ENCODE measurements at regions not wholly inside any gene's neighbourhood (a gene's known extent, or its start where the extent isn't known, plus 50 kb on each side); places are given as distances from the start of the nearest gene placed in this dataset.
"Not testable (repeated sequence)": the region's sequence is repeated elsewhere in the genome, so short reads cannot be mapped to it uniquely, and the experiment has no call there.

DNA sequence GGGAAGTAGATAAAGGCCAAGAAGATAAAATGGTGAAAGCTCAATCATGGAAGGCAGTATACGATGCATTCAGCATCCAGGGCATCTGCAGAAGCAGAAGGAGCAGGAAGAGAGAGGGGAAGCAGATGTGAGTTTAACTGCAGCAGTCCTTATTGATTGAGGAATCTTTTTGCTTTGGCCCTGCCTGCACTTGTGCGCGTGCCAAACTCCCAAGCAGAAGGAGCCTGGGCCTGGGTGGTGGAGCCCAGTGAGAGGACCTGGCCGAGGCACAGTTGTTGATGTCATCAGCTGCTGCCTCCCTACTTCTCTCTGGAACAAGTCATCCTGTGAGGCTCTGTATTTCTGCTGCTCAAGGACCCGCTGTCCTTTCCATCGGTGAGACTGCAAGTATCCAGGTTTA lies 65.5 kb upstream of the ROPN1 start:
- in situ Hi-C loops (cut with HindIII; ENCODE audit: low sequenced_read_pairs) = no loop called here

DNA sequence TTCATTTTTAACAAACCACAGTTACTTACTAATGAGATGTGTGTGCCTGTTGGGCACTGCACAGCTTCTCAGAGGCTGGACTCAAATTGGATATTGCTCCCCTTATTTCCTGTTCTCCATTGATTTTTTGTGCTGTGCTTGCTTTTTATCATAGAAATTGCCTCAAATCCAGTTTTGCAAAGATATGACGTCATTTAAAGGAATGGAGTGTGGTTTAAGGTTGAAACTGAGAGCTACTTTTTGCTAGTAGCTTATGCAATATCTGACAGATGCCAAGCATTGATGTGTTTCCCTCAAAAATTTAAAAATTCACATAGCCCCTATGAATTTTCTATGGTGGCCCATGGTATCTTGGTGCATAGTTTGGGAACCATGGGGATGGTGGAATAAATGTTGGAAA lies 67.7 kb upstream of the ROPN1 start:
- TF ChIP-seq, protein P1, sequence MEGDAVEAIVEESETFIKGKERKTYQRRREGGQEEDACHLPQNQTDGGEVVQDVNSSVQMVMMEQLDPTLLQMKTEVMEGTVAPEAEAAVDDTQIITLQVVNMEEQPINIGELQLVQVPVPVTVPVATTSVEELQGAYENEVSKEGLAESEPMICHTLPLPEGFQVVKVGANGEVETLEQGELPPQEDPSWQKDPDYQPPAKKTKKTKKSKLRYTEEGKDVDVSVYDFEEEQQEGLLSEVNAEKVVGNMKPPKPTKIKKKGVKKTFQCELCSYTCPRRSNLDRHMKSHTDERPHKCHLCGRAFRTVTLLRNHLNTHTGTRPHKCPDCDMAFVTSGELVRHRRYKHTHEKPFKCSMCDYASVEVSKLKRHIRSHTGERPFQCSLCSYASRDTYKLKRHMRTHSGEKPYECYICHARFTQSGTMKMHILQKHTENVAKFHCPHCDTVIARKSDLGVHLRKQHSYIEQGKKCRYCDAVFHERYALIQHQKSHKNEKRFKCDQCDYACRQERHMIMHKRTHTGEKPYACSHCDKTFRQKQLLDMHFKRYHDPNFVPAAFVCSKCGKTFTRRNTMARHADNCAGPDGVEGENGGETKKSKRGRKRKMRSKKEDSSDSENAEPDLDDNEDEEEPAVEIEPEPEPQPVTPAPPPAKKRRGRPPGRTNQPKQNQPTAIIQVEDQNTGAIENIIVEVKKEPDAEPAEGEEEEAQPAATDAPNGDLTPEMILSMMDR (IDR thresholded peaks at IDR 0.05; ENCODE audit: low read depth, low read length, missing control alignments) = no peak
- in situ Hi-C loops (cut with HindIII; ENCODE audit: low sequenced_read_pairs) = no loop called here
- peak; percentile 22 for DNase-seq (ENCODE audit: low read depth)
- no peak overlapping the region for H3K4me3 ChIP-seq (ENCODE audit: low read depth, low read length)

More for the DNA sequence above, 65.5 kb upstream of the ROPN1 start:
- no peak for DNase-seq (ENCODE audit: low read depth)
- TF ChIP-seq, protein P1 (IDR thresholded peaks at IDR 0.05; ENCODE audit: low read depth, low read length, missing control alignments) = no peak
- H3K4me3 ChIP-seq (ENCODE audit: low read depth, low read length) = no peak overlapping the region

DNA sequence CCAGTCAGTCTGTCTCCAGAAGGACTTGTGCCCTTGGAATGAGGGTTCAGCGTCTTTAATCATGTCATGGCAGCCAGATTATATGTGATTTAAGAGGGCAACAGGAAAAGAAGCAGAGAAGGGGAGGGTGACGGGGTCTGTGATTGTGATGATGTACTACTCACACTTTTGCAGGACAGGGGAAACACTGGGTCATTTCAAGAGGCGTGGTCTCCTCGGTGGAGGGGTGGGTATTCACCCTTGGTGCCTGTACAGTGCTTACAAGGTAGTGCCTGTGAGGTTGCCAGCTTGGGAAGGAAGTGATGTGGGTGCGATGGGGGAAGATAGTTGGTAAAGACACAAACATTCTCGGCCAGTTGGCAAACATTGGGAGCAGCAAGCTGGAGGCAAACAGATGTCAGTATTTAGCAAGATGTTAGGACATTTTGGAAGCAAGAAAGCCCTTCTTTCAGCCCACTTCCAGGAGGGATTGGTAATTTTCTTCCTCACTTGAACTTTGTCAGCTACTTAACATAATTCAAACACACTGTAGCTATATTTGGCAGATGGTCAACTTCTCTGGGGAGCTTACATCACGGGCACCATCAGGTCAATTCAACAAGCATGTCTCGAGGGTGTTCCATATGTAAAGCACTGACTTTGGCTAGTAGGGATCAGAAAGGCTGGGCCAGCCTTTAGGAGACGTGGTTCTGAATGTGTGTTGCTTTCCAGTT lies 71.4 kb upstream of the ROPN1 start:
- TF ChIP-seq, protein P1 (IDR thresholded peaks at IDR 0.05; ENCODE audit: low read depth, low read length, missing control alignments) = no peak
- peak; percentile 54 for DNase-seq (ENCODE audit: low read depth)
- in situ Hi-C loops (cut with HindIII; ENCODE audit: low sequenced_read_pairs) = no loop called here
- no peak overlapping the region for H3K4me3 ChIP-seq (ENCODE audit: low read depth, low read length)

GRCh38 chr3:124064050-124064449 lies 72.1 kb upstream of the ROPN1 start:
- no peak for DNase-seq (ENCODE audit: low read depth)
- no peak overlapping the region for H3K4me3 ChIP-seq (ENCODE audit: low read depth, low read length)
- in situ Hi-C loops (cut with HindIII; ENCODE audit: low sequenced_read_pairs) = no loop called here
- TF ChIP-seq, protein P1 (IDR thresholded peaks at IDR 0.05; ENCODE audit: low read depth, low read length, missing control alignments) = no peak

DNA sequence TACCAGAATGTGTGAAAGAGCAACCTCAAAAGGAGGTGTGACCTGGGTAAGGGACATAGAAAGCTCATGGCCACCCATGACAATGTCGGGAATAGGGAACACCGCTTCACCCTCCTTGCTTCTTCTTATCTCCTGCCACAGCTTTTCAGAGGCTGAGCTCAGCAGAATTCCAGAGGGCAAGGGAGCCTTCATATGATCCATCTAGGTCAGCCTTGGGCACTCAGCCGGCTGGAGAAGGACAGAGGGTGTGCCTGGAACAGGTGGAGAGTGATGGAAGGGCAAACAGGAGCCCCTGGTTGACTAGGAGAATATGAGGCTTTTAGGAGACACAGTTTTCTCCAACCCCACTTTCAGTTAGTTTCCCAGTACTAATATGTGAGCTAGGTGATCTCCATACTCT lies 74.6 kb upstream of the ROPN1 start:
- H3K4me3 ChIP-seq (ENCODE audit: low read depth, low read length); in situ Hi-C loops (cut with HindIII; ENCODE audit: low sequenced_read_pairs); DNase-seq (ENCODE audit: low read depth): not testable (repeated sequence)

DNA sequence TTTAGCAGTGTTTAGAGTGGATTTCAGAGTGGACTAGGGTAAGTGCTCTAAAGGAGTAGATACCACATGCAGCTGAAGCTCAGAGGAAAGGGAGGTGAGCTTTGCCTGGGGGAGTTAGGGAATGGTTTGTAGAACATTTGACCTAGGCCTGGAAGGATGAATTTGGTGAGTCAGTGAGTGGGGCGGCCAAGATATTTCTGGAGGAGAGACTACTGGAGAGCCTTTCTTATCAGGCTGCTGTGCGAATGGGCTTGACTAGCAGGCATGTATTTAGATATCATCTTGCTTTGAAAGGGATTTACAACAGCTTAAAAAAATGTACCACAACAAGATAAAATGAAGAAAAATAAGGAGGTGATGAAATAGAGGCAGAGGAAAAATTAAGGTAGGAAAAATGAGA lies 77.8 kb upstream of the ROPN1 start:
- in situ Hi-C loops (cut with HindIII; ENCODE audit: low sequenced_read_pairs); H3K4me3 ChIP-seq (ENCODE audit: low read depth, low read length); DNase-seq (ENCODE audit: low read depth): not testable (repeated sequence)

- H3K4me3 ChIP-seq (ENCODE audit: low read depth, low read length) = not testable (repeated sequence)
- in situ Hi-C loops (cut with HindIII; ENCODE audit: low sequenced_read_pairs) = loop anchor here (5.0 kb wide), 1 partner anchor 33 kb away; no protein-coding TSS in a partner anchor
Measured at GRCh38 chr3:124075090-124075489, 83.2 kb upstream of the ROPN1 start.

DNA sequence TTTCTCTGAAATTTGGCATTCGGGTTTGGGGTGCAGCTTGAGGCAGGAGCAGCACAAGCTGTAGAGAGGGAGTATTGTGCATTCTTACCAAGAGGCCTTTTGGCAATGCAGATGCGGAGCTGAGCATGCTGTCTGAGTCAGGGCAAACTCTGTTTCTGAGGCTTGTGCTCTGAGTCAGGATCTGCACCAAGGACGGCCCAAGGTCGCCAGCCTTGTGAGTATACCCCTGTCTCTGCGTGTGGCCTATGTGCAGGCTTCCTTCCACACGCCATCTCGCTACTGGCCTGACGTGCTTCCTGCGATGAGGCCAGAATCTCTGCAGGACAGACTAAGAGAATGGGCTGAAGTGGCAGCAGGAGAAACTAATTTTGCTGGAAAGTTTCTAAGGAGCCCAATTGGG lies 83.8 kb upstream of the ROPN1 start:
- TF ChIP-seq, protein P1 (IDR thresholded peaks at IDR 0.05; ENCODE audit: low read depth, low read length, missing control alignments) = no peak
- in situ Hi-C loops (cut with HindIII; ENCODE audit: low sequenced_read_pairs) = loop anchor here (5.0 kb wide), 1 partner anchor 33 kb away; no protein-coding TSS in a partner anchor
- no peak for DNase-seq (ENCODE audit: low read depth)
- no peak overlapping the region for H3K4me3 ChIP-seq (ENCODE audit: low read depth, low read length)

More at GRCh38 chr3:124075090-124075489, 83.2 kb upstream of the ROPN1 start:
- DNase-seq (ENCODE audit: low read depth) = not testable (repeated sequence)
